ENCODE measurements at regions not wholly inside any gene's neighbourhood (a gene's known extent, or its start where the extent isn't known, plus 50 kb on each side); places are given as distances from the start of the nearest gene placed in this dataset.

GRCh38 chr2:36071698-36072097 lies 283.9 kb upstream of the CRIM1 start:
- no peaks in the 10 kb centered on the region for H3K9me2 ChIP-seq (replicated peaks; ENCODE audit: low read depth, low read length)
- H3K36me3 ChIP-seq (ENCODE audit: insufficient read depth, low read length) = no peaks in the 10 kb centered on the region
- H3K27me3 ChIP-seq (ENCODE audit: insufficient read depth, low read length, poor library complexity, severe bottlenecking) = no peaks in the 10 kb centered on the region
- no peaks in the 10 kb centered on the region for H3K9me3 ChIP-seq (ENCODE audit: insufficient read depth, low read depth, low read length)
- no peak overlapping the region for H2AFZ ChIP-seq (ENCODE audit: low read length)
- no peaks in the 10 kb centered on the region for H3K4me1 ChIP-seq (ENCODE audit: insufficient read depth, low read length, poor library complexity, severe bottlenecking)
- H4K20me1 ChIP-seq (ENCODE audit: insufficient read depth, low read length, poor library complexity, severe bottlenecking) = no peaks in the 10 kb centered on the region
- no peaks in the 10 kb centered on the region for H3K79me2 ChIP-seq (ENCODE audit: insufficient read depth, low read length)
- no peak overlapping the region for H3K4me2 ChIP-seq (ENCODE audit: low read depth, low read length, poor library complexity, severe bottlenecking)
- no peaks in the 10 kb centered on the region for H3F3A ChIP-seq (ENCODE audit: low read depth)
- TF ChIP-seq EZH2phosphoT487 (IDR thresholded peaks at IDR 0.05; ENCODE audit: borderline replicate concordance) (no peak), CTCF (conservative IDR thresholded peaks at IDR 0.05; ENCODE audit: low read length) (no peak)
- H3K9ac ChIP-seq (ENCODE audit: low read depth, low read length, poor library complexity, severe bottlenecking) = no peak overlapping the region
- no peak overlapping the region for H3K4me3 ChIP-seq (ENCODE audit: low read length, poor library complexity, severe bottlenecking)

DNA sequence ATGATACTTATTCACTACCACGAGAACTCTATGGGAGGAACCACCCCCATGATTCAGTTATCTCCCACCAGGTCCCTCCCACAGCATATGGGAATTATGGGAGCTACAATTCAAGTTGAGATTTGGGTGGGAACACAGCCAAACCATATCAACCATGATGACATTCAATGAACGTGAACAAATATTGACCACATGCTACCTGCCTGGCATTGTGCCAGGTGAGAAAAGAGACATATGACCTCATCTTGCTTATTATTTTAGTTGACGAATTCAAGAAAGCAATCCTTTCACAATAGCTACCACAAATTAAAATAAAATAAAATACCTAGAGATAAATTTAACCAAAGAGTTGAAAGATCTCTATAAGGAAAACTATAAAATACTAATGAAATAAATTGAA lies 286.5 kb upstream of the CRIM1 start:
- Histone ChIP-seq H3K4me2 (ENCODE audit: low read depth, low read length, poor library complexity, severe bottlenecking) (no peak overlapping the region), H3K4me3 (ENCODE audit: low read length, poor library complexity, severe bottlenecking) (no peak overlapping the region), H4K20me1 (ENCODE audit: insufficient read depth, low read length, poor library complexity, severe bottlenecking) (no peaks in the 10 kb centered on the region), H3K79me2 (ENCODE audit: insufficient read depth, low read length) (no peaks in the 10 kb centered on the region), H3F3A (ENCODE audit: low read depth) (no peaks in the 10 kb centered on the region), H3K9me3 (ENCODE audit: insufficient read depth, low read depth, low read length) (no peaks in the 10 kb centered on the region), H3K9ac (ENCODE audit: low read depth, low read length, poor library complexity, severe bottlenecking) (no peak overlapping the region), H3K27me3 (ENCODE audit: insufficient read depth, low read length, poor library complexity, severe bottlenecking) (no peaks in the 10 kb centered on the region), H3K9me2 (replicated peaks; ENCODE audit: low read depth, low read length) (no peaks in the 10 kb centered on the region), H3K36me3 (ENCODE audit: insufficient read depth, low read length) (no peaks in the 10 kb centered on the region), H3K4me1 (ENCODE audit: insufficient read depth, low read length, poor library complexity, severe bottlenecking) (no peaks in the 10 kb centered on the region), H2AFZ (ENCODE audit: low read length) (no peak overlapping the region)
- no peak for TF ChIP-seq EZH2phosphoT487 (IDR thresholded peaks at IDR 0.05; ENCODE audit: borderline replicate concordance)
- TF ChIP-seq CTCF (conservative IDR thresholded peaks at IDR 0.05; ENCODE audit: low read length) = no peak

GRCh38 chr2:36068086-36068485 lies 287.5 kb upstream of the CRIM1 start:
- Histone ChIP-seq H3K4me3 (ENCODE audit: low read length, poor library complexity, severe bottlenecking) (no peak overlapping the region), H4K20me1 (ENCODE audit: insufficient read depth, low read length, poor library complexity, severe bottlenecking) (no peaks in the 10 kb centered on the region), H3K4me2 (ENCODE audit: low read depth, low read length, poor library complexity, severe bottlenecking) (no peak overlapping the region), H3K9ac (ENCODE audit: low read depth, low read length, poor library complexity, severe bottlenecking) (no peak overlapping the region), H3K9me3 (ENCODE audit: insufficient read depth, low read depth, low read length) (no peaks in the 10 kb centered on the region), H2AFZ (ENCODE audit: low read length) (no peak overlapping the region), H3K79me2 (ENCODE audit: insufficient read depth, low read length) (no peaks in the 10 kb centered on the region), H3K4me1 (ENCODE audit: insufficient read depth, low read length, poor library complexity, severe bottlenecking) (no peaks in the 10 kb centered on the region), H3K36me3 (ENCODE audit: insufficient read depth, low read length) (no peaks in the 10 kb centered on the region), H3K9me2 (replicated peaks; ENCODE audit: low read depth, low read length) (no peaks in the 10 kb centered on the region), H3K27me3 (ENCODE audit: insufficient read depth, low read length, poor library complexity, severe bottlenecking) (no peaks in the 10 kb centered on the region), H3F3A (ENCODE audit: low read depth) (no peaks in the 10 kb centered on the region)
- TF ChIP-seq EZH2phosphoT487 (IDR thresholded peaks at IDR 0.05; ENCODE audit: borderline replicate concordance) (no peak), CTCF (conservative IDR thresholded peaks at IDR 0.05; ENCODE audit: low read length) (no peak)
